ENCODE measurements at regions not wholly inside any gene's neighbourhood (a gene's known extent, or its start where the extent isn't known, plus 50 kb on each side); places are given as distances from the start of the nearest gene placed in this dataset.
"Not testable (repeated sequence)": the region's sequence is repeated elsewhere in the genome, so short reads cannot be mapped to it uniquely, and the experiment has no call there.

GRCh38 chrY:7796128-7796527, 884.6 kb upstream of the AMELY start:
- DNase-seq = no peak

GRCh38 chrY:7794441-7794840, 882.9 kb upstream of the AMELY start:
- peak; percentile 79 for DNase-seq

GRCh38 chrY:7793989-7794388, 882.4 kb upstream of the AMELY start:
- DNase-seq = peak; percentile 56

DNA sequence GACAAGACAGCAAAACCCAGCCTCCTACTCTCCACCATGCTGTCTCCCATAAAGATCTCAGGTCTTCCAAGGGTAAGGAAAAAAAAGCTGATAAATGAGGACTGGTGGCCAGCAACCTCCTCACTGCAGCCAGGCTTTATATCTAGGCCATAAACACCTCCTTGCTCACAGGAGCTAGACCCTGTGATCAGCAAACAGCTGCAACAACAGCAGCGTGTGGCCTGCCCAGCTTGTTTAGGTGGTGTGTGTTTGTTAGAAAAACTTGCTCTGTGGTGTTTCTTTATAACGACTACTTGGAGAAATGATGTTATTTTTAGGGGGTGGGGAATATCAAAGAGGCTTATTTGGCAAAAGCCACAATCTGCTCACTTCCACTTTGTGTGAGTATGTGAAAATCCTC, 880.9 kb upstream of the AMELY start:
- no peak for DNase-seq

GRCh38 chrY:7781501-7781900, 869.9 kb upstream of the AMELY start:
- DNase-seq = no peak

DNA sequence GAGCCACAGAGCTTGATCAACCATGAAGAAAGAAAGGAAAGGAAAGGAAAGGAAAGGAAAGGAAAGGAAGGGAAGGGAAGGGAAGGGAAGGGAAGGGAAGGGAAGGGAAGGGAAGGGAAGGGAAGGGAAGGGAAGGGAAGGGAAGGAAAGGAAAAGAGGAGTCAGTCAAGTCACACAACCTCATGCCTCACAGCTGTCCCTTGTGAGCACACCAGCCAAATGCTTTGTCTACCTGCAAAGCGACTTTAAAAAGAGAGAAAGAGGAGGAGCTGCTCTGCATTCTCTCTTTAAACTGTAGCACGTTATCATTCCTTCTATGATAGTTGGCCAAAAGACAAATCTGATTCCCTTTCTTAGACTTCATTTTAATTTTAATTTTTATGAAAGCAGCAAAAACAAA, 863.9 kb upstream of the AMELY start:
- not testable (repeated sequence) for DNase-seq

GRCh38 chrY:7771771-7772170, 860.2 kb upstream of the AMELY start:
- DNase-seq = peak; percentile 1

GRCh38 chrY:7769790-7770375, 858.3 kb upstream of the AMELY start:
- DNase-seq = no peak

DNA sequence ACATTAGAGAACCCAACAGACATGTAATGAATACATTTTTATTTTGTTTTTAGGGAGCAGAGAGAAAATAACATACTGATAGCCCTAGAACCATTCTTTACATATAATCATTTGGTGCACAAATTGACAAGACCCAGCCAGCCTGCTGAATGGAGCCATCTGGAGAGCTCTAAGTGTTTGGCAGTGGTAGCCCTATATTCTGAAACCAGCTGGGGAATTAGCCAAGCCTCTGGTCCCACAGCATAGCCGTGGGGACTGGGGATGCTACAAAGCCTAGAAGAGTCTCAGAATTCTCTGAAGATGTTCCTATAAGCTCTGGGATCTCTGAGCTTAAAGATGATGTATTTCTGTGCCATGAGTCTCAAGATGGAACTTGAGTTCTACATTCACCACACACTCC, 857.3 kb upstream of the AMELY start:
- DNase-seq = no peak

GRCh38 chrY:7753711-7754110, 842.2 kb upstream of the AMELY start:
- DNase-seq = no peak

GRCh38 chrY:7746781-7747180, 835.2 kb upstream of the AMELY start:
- DNase-seq = no peak

- DNase-seq = no peak
Observed at GRCh38 chrY:7745581-7745901, 834.0 kb upstream of the AMELY start.

DNA sequence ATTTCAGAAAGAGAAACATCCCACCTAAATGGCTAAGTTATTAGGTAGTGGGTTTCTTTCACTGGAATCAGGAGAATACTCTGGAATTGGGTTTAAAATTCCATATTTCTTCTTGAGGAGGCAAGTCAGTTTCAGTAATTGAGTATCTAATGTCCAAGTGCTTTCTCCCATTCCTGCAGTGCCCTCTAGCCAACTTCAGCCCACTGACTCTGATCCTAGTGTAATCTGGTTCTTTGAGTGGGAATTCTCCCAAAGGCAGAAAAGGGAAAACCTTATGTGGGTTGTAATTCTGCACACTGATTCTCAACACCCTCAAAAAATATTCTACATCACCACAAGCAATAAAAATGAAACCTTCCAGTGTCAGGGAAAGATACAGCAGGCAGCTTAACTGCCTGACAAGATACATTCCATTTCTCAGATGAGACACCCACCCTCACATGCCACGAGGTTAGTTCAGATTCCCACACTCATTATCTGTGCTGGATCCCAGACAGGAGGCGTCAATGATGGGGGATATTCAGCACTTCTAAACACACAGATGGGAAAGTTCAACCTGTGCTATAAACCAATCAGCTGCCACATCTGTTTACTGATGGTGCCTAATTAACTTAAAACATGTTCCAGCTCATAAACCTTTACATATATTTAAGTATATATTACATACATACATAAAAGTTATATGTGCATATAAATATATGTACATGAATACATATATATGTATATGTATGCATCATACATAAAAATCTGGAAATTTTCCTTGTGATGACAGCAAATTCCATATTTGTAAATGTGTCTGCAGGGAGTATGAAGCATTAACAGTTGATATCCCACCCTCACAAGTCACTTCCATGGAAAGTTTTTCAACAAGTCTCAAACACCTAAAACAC, 833.4 kb upstream of the AMELY start:
- peak; percentile 71 for DNase-seq

GRCh38 chrY:7736847-7737365, 825.4 kb upstream of the AMELY start:
- DNase-seq = no peak

DNA sequence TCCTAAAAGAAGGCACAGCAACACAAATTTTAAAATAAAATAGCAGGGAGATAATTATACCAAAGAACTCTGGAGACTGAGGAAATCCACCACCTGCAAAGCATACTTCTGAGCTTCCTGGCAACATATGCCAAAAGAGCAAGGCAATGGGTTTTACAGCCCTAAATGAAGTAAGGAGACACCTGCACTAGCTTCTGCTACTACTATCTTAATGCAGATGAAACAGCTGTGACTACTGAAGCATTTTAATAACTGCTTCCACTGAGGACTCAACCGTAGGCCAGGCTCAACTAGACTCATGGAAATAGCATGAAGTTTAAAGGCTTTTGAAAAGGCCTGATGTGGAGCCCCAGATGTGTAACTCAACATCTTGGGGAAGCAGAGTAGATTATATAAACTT, 820.1 kb upstream of the AMELY start:
- DNase-seq = no peak

DNA sequence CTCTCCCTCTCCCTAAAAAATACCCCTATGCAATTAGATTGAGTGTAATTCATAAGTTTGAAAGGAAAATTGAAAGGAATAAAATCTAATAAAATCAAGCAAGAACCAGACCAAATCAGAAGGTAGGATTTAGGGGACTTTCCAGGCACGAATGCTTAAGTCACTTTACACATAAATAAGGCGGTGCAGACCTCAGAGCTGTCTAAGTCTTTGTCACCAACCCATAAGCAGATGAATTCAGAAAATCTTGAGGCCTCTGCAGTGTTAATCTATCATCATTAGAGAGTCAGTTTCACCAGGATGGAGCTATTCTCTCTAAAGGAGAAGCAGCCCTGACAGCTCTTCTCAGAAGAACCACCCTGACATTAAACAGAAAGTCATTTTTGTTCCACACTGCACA, 819.1 kb upstream of the AMELY start:
- DNase-seq = no peak

DNA sequence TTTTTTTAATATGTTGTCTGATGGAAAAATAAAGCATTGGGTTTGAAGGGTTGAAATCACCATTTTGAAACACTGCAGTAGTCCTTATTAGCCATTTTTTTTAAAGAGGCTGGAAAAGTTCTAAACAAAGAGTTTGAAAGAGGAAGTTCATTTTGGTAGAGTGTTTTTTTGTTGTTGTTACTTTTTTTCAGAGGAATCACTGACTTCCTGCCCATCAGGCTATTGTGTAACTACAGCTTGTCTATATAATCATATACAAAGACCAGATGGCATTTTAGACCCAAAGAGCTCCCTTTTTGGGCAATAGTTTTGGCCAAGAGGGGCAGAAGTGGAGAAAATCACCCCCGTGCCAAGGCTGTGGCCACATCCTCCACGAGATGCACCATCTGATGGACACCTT, 818.5 kb upstream of the AMELY start:
- no peak for DNase-seq

GRCh38 chrY:7729318-7730011, 817.9 kb upstream of the AMELY start:
- DNase-seq = peak; percentile 70

DNA sequence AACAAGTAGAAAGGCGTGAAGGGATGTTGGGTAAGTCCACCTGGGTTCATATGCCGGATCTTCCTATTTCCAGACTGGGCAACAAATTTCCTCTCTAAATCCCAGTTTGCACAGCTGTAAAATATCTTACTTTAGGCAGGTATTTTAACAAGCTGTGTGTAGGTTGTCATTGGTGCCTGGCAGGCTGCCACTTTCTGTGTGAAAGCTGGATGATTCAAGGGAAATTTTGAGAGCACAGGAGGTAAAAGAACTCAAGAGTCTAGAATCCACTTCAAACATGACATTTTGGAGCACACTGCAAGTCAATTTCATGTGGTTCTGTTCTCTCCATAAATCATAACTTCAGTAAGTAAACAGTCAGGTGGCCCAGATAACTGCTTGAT, 817.4 kb upstream of the AMELY start:
- peak; percentile 50 for DNase-seq

GRCh38 chrY:7725791-7726460, 814.4 kb upstream of the AMELY start:
- no peak for DNase-seq

DNA sequence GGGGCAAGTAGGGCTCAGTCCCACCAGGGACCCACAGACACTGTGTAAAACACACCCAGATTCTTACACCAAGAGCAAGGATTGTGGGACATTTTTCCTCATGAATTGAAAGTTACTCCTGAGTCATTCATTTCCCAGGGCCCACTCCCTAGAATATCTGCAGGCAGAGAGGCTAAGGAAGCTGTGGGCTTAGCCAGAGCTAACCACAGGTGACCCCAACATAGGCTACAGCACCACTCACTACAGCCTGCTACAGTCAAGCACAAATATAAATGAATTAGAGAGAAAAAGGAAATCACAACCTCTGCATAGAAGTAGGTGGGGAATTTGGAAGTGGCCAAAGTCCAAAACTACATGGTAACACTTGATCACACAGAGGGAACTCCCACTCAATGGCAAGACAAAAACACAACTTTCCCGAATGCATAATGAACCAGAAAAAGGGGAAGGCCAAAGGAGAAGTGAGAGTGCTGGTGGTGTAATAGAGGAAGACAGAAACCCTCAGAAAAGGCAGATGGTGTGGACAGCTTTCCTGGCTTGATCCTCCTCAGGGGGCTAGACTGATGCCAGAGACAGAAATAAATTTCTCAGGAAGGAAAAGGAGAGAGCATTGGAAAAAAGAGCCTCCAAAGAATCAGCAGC, 812.6 kb upstream of the AMELY start:
- DNase-seq = no peak

GRCh38 chrY:7723127-7723526, 811.6 kb upstream of the AMELY start:
- no peak for DNase-seq

DNA sequence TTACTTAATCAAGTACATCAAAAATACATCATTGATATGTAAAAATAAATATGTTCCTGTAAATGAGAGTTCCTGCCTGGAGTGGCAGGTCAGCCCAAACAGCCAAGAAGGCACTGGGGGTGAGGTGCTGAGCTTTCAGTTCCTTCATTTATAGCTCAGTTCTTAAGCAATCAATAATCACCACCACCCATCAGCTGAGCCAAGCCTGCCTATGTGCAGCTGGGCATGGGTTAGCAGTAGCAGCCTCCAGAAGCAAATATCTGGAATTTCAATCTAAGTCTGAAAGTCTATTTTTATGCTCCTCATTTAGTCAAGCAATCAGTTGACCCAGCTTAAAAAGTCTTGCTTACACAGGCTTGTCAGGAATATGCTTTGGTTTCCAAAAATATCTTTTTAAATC, 811.0 kb upstream of the AMELY start:
- DNase-seq = no peak
